Fibroblast of skin of back (primary cell): ENCODE measurements at regions not wholly inside any gene's neighbourhood (a gene's known extent, or its start where the extent isn't known, plus 50 kb on each side); places are given as distances from the start of the nearest gene placed in this dataset.
"Not testable (repeated sequence)": the region's sequence is repeated elsewhere in the genome, so short reads cannot be mapped to it uniquely, and the experiment has no call there.

Source experiments
- DNase-seq: peaks from one replicate; pipeline ENCODE4 v3.0.0-alpha.2; 2013

GRCh38 chr3:56954125-56954524 is 106.3 kb upstream of the SPATA12 start:
- DNase-seq = no peak

GRCh38 chr3:56952846-56953245 is 107.6 kb upstream of the SPATA12 start:
- DNase-seq = no peak

GRCh38 chr3:56952061-56952460 is 108.4 kb upstream of the SPATA12 start:
- DNase-seq = no peak

- no peak for DNase-seq
These were observed 109.1 kb upstream of the SPATA12 start for GRCh38 chr3:56951366-56951765.

- not testable (repeated sequence) for DNase-seq
These were observed 115.1 kb upstream of the SPATA12 start for GRCh38 chr3:56945378-56945777.

- no peak for DNase-seq
These were observed 117.9 kb upstream of the SPATA12 start for GRCh38 chr3:56942523-56942922.

- no peak for DNase-seq
These were observed 119.5 kb upstream of the SPATA12 start for GRCh38 chr3:56940976-56941375.

GRCh38 chr3:56940321-56940720 is 120.1 kb upstream of the SPATA12 start:
- no peak for DNase-seq

- DNase-seq = no peak
These were observed 120.6 kb upstream of the SPATA12 start for GRCh38 chr3:56939834-56940233.

- no peak for DNase-seq
These were observed 121.9 kb upstream of the SPATA12 start for GRCh38 chr3:56938530-56938929.

GRCh38 chr3:56937580-56937979 is 122.9 kb upstream of the SPATA12 start:
- no peak for DNase-seq

GRCh38 chr3:56935811-56936210 is 124.7 kb upstream of the SPATA12 start:
- DNase-seq = no peak

GRCh38 chr3:56934481-56934880 is 126.0 kb upstream of the SPATA12 start:
- DNase-seq = not testable (repeated sequence)

GRCh38 chr3:56933803-56934202 is 126.7 kb upstream of the SPATA12 start:
- DNase-seq = no peak

- no peak for DNase-seq
These were observed 127.6 kb upstream of the SPATA12 start for GRCh38 chr3:56932866-56933265.

- DNase-seq = no peak
These were observed 128.6 kb upstream of the SPATA12 start for GRCh38 chr3:56931836-56932235.

- no peak for DNase-seq
These were observed 129.0 kb upstream of the ARHGEF3 start for GRCh38 chr3:56930706-56931105.

- no peak for DNase-seq
These were observed 128.3 kb upstream of the ARHGEF3 start for GRCh38 chr3:56929809-56930615.

- DNase-seq = peak; percentile 13
These were observed 126.8 kb upstream of the ARHGEF3 start for GRCh38 chr3:56928379-56929068.

- no peak for DNase-seq
These were observed 126.1 kb upstream of the ARHGEF3 start for GRCh38 chr3:56927855-56928254.

GRCh38 chr3:56926947-56927282 is 125.2 kb upstream of the ARHGEF3 start:
- DNase-seq = no peak

- DNase-seq = peak; percentile 70
These were observed 124.6 kb upstream of the ARHGEF3 start for GRCh38 chr3:56926243-56926946.

- not testable (repeated sequence) for DNase-seq
These were observed 123.0 kb upstream of the ARHGEF3 start for GRCh38 chr3:56924700-56925099.
